T-helper 2 cell treated with Interferon-gamma antibody and Interleukin-4, amounts not matched to agents 5 μg/mL and 100 μg/mL, for 36 hours (primary cell): ENCODE measurements at regions not wholly inside any gene's neighbourhood (a gene's known extent, or its start where the extent isn't known, plus 50 kb on each side); places are given as distances from the start of the nearest gene placed in this dataset.

ENCODE experiments used
- DNase-seq: peaks from one replicate; pipeline ENCODE4 v3.0.0; 2021; ENCODE audit warnings: low spot score
- H3K27ac Mint-ChIP-seq: one replicate; pipeline ENCODE4 v1.8.0; 2021; ENCODE audit warnings: mild to moderate bottlenecking, mixed read lengths
- H3K27me3 Mint-ChIP-seq: one replicate; pipeline ENCODE4 v1.8.0; 2021; ENCODE audit warnings: low read depth, mixed read lengths
- H3K36me3 Mint-ChIP-seq: one replicate; pipeline ENCODE4 v1.8.0; 2021; ENCODE audit warnings: low read depth, mixed read lengths
- H3K4me1 Mint-ChIP-seq: one replicate; pipeline ENCODE4 v1.8.0; 2021; ENCODE audit warnings: low read depth, mixed read lengths
- H3K4me3 Mint-ChIP-seq: one replicate; pipeline ENCODE4 v1.8.0; 2022; ENCODE audit warnings: mild to moderate bottlenecking, moderate library complexity, mixed read lengths
- H3K9me3 Mint-ChIP-seq: one replicate; pipeline ENCODE4 v1.8.0; 2021; ENCODE audit warnings: mixed read lengths

GRCh38 chr13:109971456-109972090 lies 185.2 kb upstream of the IRS2 start:
- DNase-seq, result no peak
- Mint-ChIP-seq H3K4me1 (no peaks in the 10 kb centered on the region), H3K4me3 (no peak overlapping the region), H3K27ac (no peak overlapping the region), H3K36me3 (no peaks in the 10 kb centered on the region), H3K27me3 (no peaks in the 10 kb centered on the region), H3K9me3 (no peaks in the 10 kb centered on the region)

DNA sequence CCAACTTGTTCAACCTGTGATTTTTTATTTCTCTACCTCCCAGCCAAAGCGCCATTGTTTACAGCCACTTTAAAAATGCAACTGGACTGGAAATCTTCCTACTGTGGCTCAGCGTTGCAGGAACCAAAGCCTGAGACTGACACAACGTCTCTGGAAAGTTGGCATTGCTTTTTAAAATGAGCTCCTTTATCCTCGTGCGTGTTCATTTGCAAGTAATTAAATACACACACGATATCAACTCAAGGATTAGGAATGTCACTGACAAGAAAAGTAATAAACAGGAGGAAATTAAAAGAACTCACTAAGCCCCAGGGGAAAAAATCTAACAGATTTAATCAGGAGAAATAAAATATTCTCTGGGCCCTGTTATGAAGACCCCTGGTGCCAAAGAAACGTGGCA lies 184.6 kb upstream of the IRS2 start:
- Mint-ChIP-seq H3K27me3 (no peaks in the 10 kb centered on the region), H3K27ac (no peak overlapping the region), H3K9me3 (no peaks in the 10 kb centered on the region), H3K4me1 (no peaks in the 10 kb centered on the region), H3K4me3 (no peak overlapping the region), H3K36me3 (no peaks in the 10 kb centered on the region)
- DNase-seq, result no peak

GRCh38 chr13:109968876-109969577 lies 182.6 kb upstream of the IRS2 start:
- Mint-ChIP-seq H3K36me3 (no peaks in the 10 kb centered on the region), H3K27ac (no peak overlapping the region), H3K9me3 (no peaks in the 10 kb centered on the region), H3K4me1 (no peaks in the 10 kb centered on the region), H3K27me3 (no peaks in the 10 kb centered on the region), H3K4me3 (no peak overlapping the region)
- DNase-seq, result no peak

DNA sequence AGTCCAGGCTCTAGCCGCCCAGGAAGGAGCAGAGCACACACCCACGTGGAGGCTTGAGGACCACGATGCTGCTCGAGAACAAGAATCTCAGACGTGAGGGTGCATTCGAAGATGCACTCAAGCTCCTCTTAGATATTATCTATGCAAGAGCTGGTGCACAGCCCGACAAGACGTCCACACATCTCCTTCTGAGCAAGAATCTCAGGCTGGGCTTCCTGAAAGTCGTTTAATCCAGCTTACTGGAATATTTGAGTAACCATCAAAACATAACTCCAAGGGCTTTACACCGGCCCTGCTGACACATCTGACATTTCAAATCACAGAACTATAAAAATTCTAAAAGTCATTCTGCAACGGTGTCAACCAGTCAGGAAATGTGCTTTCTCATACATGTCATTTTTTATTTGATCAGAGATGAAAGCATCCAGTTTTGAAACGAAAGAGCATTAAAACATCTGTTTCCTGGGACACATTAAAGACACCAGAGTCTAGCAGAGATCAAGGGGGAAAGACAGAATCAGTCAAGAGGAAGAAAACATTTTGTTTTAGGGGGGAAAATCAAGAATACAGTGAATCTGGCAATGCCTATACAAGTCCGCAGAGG lies 177.7 kb upstream of the IRS2 start:
- no peak for DNase-seq
- Mint-ChIP-seq H3K4me1 (no peaks in the 10 kb centered on the region), H3K36me3 (no peaks in the 10 kb centered on the region), H3K9me3 (no peaks in the 10 kb centered on the region), H3K27me3 (no peaks in the 10 kb centered on the region), H3K4me3 (no peak overlapping the region), H3K27ac (no peak overlapping the region)

- Mint-ChIP-seq H3K9me3 (no peaks in the 10 kb centered on the region), H3K4me1 (no peaks in the 10 kb centered on the region), H3K27me3 (no peaks in the 10 kb centered on the region), H3K27ac (no peak overlapping the region), H3K36me3 (no peaks in the 10 kb centered on the region), H3K4me3 (no peak overlapping the region)
- no peak for DNase-seq
Measured at GRCh38 chr13:109963384-109963783, 177.0 kb upstream of the IRS2 start.

GRCh38 chr13:109959903-109960302 lies 173.5 kb upstream of the IRS2 start:
- Mint-ChIP-seq H3K4me1 (no peaks in the 10 kb centered on the region), H3K9me3 (no peaks in the 10 kb centered on the region), H3K27ac (no peak overlapping the region), H3K27me3 (no peaks in the 10 kb centered on the region), H3K36me3 (no peaks in the 10 kb centered on the region), H3K4me3 (no peak overlapping the region)
- no peak for DNase-seq

DNA sequence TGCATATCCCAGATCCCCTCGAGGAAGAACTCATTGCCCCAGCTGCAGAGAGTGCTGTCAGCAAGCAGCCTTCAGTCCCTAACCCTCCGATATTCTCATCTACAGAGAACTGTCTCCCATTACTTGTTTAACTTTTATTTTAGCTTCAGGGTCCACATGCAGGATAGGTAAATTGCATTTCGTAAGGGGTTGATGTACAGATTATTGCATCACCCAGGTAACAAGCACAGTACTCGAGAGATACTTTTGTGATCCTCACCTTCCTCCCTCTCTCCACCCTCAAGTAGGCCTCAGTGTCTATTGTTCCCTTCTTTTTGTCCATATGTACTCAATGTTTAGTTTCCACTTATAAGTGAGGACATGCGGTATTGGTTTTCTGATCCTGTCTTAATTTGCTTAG lies 171.5 kb upstream of the IRS2 start:
- Mint-ChIP-seq H3K36me3 (no peaks in the 10 kb centered on the region), H3K9me3 (no peaks in the 10 kb centered on the region), H3K27ac (no peak overlapping the region), H3K4me1 (no peaks in the 10 kb centered on the region), H3K27me3 (no peaks in the 10 kb centered on the region), H3K4me3 (no peak overlapping the region)
- no peak for DNase-seq

DNA sequence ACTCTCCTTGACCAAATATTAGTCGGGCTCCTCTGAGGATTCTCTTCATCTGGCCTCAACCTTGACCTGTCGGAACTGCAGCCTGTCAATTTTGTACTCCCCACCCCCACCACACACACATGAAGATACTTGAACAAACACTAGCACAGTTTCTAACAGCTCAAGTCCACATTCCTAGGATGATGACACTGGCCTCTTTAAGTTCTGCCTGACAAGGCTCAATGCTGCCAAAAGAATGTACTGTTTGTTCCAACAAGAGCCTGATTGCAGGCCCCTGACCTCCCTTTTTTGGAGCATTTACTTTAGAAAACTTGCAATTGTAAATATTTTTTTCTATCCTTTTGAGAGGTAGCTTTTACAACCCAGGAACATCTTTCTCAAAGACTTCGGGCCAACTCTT lies 169.2 kb upstream of the IRS2 start:
- Mint-ChIP-seq H3K27ac (no peak overlapping the region), H3K9me3 (no peaks in the 10 kb centered on the region), H3K4me1 (no peaks in the 10 kb centered on the region), H3K4me3 (no peak overlapping the region), H3K27me3 (no peaks in the 10 kb centered on the region), H3K36me3 (no peaks in the 10 kb centered on the region)
- DNase-seq, result no peak

GRCh38 chr13:109954441-109954840 lies 168.1 kb upstream of the IRS2 start:
- DNase-seq, result no peak
- H3K9me3 Mint-ChIP-seq, result no peaks in the 10 kb centered on the region
- no peaks in the 10 kb centered on the region for H3K4me1 Mint-ChIP-seq
- H3K36me3 Mint-ChIP-seq, result no peaks in the 10 kb centered on the region
- H3K27me3 Mint-ChIP-seq, result no peaks in the 10 kb centered on the region
- H3K4me3 Mint-ChIP-seq, result no peak overlapping the region
- H3K27ac Mint-ChIP-seq, result no peak overlapping the region

GRCh38 chr13:109951491-109951890 lies 165.1 kb upstream of the IRS2 start:
- Mint-ChIP-seq H3K4me1 (no peaks in the 10 kb centered on the region), H3K36me3 (no peaks in the 10 kb centered on the region), H3K27ac (no peak overlapping the region), H3K9me3 (no peaks in the 10 kb centered on the region), H3K27me3 (no peaks in the 10 kb centered on the region), H3K4me3 (no peak overlapping the region)
- no peak for DNase-seq

DNA sequence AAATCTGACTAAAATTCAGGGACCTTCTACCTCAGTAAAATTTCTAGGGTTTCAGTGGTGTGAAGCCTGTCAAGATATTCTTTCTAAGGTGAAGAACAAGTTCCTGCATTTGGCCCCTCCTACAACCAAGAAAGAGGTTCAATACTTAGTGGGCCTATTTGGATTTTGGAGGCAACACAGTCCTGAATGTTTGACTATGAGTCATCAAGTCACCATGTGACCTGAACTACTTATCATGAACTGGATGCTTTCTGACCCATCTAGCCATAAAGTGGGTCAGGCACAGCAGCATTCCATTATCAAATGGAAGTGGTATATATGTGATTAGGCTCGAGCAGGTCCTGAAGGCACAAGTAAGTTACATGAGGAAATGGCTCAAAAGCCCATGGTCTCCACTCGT lies 163.0 kb upstream of the IRS2 start:
- no peaks in the 10 kb centered on the region for H3K4me1 Mint-ChIP-seq
- H3K27me3 Mint-ChIP-seq, result no peaks in the 10 kb centered on the region
- H3K36me3 Mint-ChIP-seq, result no peaks in the 10 kb centered on the region

DNA sequence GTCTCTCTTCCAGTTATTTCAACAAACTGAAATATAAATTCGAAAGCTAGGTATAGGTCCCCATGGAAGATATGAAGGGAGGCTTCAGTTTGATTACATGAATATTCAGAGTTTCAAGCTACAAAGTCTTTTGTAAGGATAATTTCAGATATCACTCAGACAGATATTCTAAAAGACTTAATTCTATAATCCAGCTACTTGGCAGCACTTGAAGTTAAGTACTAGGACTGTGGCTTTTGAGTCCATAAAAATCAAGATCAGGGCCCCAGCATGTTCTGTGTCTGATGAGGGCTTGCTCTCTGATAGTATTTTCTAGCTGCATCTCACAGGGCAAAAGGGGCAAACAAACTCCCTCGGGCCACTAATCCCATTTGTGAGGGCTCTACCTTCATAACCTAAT lies 160.6 kb upstream of the IRS2 start:
- H3K27me3 Mint-ChIP-seq, result no peaks in the 10 kb centered on the region
- no peaks in the 10 kb centered on the region for H3K36me3 Mint-ChIP-seq
- H3K4me3 Mint-ChIP-seq, result no peak overlapping the region
- no peak for DNase-seq
- no peak overlapping the region for H3K27ac Mint-ChIP-seq
- no peaks in the 10 kb centered on the region for H3K9me3 Mint-ChIP-seq
- H3K4me1 Mint-ChIP-seq, result no peaks in the 10 kb centered on the region

More for the DNA sequence above, 163.0 kb upstream of the IRS2 start:
- DNase-seq, result no peak
- Mint-ChIP-seq H3K4me3 (no peak overlapping the region), H3K27ac (no peak overlapping the region), H3K9me3 (no peaks in the 10 kb centered on the region)

DNA sequence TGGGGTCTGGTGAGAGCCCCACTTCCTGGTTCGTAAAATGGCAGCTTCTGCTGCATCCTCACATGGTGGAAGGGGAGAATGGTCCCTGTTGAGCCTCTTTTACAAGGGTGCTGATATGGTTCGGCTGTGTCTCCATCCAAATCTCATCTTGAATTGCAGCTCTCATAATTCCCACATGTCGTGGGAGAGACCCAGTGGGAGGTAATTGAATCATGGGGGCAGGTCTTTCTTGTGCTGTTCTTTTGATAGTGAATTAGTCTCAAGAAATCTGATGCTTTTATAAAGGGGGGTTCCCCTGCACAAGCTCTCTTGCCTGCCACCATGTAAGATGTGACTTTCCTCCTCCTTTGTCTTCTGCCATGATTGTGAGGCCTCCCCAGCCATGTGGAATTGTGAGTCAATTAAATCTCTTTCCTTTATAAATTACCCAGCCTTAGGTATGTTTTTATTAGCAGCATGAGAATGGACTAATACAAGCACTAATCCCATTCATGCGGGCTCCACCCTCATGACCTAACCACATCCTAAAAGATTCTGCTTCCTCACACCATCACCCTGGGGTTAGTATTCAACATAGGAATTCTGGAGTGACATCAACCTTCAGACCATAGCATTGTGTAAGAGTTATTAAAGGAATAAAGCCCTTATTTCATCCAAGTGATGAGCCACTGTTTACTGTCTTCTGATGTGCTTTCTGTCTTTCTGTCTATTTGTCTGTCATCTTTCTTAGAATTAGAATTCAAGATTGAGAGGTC lies 159.0 kb upstream of the IRS2 start:
- Mint-ChIP-seq H3K27me3 (no peaks in the 10 kb centered on the region), H3K36me3 (no peaks in the 10 kb centered on the region), H3K9me3 (no peaks in the 10 kb centered on the region), H3K27ac (no peak overlapping the region), H3K4me1 (no peaks in the 10 kb centered on the region), H3K4me3 (no peak overlapping the region)
- DNase-seq, result no peak

DNA sequence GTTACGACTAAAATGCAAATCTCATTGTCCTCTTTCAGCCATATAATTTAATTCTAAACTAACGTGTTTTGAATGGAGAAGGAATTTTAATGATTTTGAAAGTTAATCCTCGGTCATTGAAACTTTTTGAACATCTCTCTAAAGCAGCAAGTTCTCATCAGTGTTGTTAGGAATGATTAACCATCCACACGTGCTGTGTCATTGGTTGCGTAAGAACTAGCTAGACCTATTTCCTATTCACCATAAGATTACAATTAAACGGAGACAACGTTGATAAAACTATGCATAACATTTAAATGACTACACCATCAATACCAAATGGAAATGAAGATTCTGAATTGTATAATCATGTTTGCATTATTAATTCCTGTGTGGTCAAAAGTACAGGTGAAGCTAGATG lies 155.6 kb upstream of the IRS2 start:
- Mint-ChIP-seq H3K4me1 (no peaks in the 10 kb centered on the region), H3K36me3 (no peaks in the 10 kb centered on the region), H3K4me3 (no peak overlapping the region), H3K9me3 (no peaks in the 10 kb centered on the region), H3K27ac (no peak overlapping the region), H3K27me3 (no peaks in the 10 kb centered on the region)
- DNase-seq, result no peak
